Ishikawa (cell line): ENCODE measurements at regions not wholly inside any gene's neighbourhood (a gene's known extent, or its start where the extent isn't known, plus 50 kb on each side); places are given as distances from the start of the nearest gene placed in this dataset.
A peak's percentile ranks its signal among the peaks of the same experiment; 100 is the strongest.

Source experiments
- CEBPB ChIP-seq: IDR thresholded peaks from 2 replicates; pipeline ENCODE4 v1.6.1; 2012
- CREB1 ChIP-seq: IDR thresholded peaks from 2 replicates; pipeline ENCODE4 v1.6.1; 2012; ENCODE audit warnings: low read depth
- EGR1 ChIP-seq: IDR thresholded peaks from 2 replicates; pipeline ENCODE4 v1.6.1; 2012
- EP300 ChIP-seq: IDR thresholded peaks from 2 replicates; pipeline ENCODE4 v1.6.1; 2012; ENCODE audit warnings: borderline replicate concordance
- FOXM1 ChIP-seq: IDR thresholded peaks from 2 replicates; pipeline ENCODE4 v1.6.1; 2012; ENCODE audit warnings: low read depth, borderline replicate concordance
- NFIC ChIP-seq: IDR thresholded peaks from 2 replicates; pipeline ENCODE4 v1.6.1; 2012
- RAD21 ChIP-seq: IDR thresholded peaks from 2 replicates; pipeline ENCODE4 v1.6.1; 2012; ENCODE audit warnings: low read depth
- REST ChIP-seq: IDR thresholded peaks from 2 replicates; pipeline ENCODE4 v1.6.1; 2012; ENCODE audit warnings: low read depth, mild to moderate bottlenecking
- TAF1 ChIP-seq: IDR thresholded peaks from 2 replicates; pipeline ENCODE4 v1.6.1; 2012; ENCODE audit warnings: low read depth, mild to moderate bottlenecking
- TCF12 ChIP-seq: IDR thresholded peaks from 2 replicates; pipeline ENCODE4 v1.6.1; 2012; ENCODE audit warnings: low read depth
- TEAD4 ChIP-seq: IDR thresholded peaks from 2 replicates; pipeline ENCODE4 v1.6.1; 2012
- USF1 ChIP-seq: IDR thresholded peaks from 2 replicates; pipeline ENCODE4 v1.6.1; 2012
- YY1 ChIP-seq: IDR thresholded peaks from 2 replicates; pipeline ENCODE4 v1.6.1; 2012; ENCODE audit warnings: low read depth
- ZBTB7A ChIP-seq: IDR thresholded peaks from 2 replicates; pipeline ENCODE4 v1.6.1; 2012; ENCODE audit warnings: low read depth
- TF ChIP-seq, protein P1 (sequence below): IDR thresholded peaks from 2 replicates; pipeline ENCODE4 v1.6.1; 2012

- TF ChIP-seq RAD21 (no peak), USF1 (no peak), TEAD4 (no peak)
- TF ChIP-seq, protein P1, sequence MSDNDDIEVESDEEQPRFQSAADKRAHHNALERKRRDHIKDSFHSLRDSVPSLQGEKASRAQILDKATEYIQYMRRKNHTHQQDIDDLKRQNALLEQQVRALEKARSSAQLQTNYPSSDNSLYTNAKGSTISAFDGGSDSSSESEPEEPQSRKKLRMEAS: no peak
Measured at GRCh38 chr3:104672331-104672730, 694.4 kb upstream of the ALCAM start.

GRCh38 chr3:104673981-104674380 lies 692.7 kb upstream of the ALCAM start:
- TF ChIP-seq ZBTB7A (no peak), NFIC (no peak), EP300 (no peak), REST (no peak), TCF12 (no peak), EGR1 (no peak), TEAD4 (no peak), TAF1 (no peak), YY1 (no peak), USF1 (no peak), RAD21 (no peak), CREB1 (no peak), FOXM1 (no peak), CEBPB (no peak)
- TF ChIP-seq, protein P1: no peak

- no peak for TF ChIP-seq CEBPB
- TF ChIP-seq NFIC: peak; percentile 18; the same call in 1 of the 2 replicates
Measured at GRCh38 chr3:104676241-104676640, 690.5 kb upstream of the ALCAM start.

DNA sequence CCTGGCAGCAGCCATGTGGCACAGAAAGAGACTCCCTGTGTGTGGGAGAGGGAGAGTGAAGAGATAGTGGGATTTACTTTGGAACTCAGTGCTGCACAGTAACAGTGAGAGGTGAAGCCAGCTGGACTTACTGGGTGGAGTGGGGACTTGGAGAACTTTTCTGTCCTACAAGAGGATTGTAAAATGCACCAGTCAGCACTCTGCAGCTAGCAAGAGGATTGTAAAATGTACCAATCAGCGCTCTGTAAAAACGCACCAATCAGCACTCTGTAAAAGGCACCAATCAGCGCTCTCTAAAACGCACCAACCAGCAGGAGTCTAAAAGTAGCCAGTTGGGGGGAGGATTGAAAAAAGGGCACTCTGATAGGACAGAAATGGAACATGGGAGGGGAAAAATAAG lies 688.8 kb upstream of the ALCAM start:
- no peak for TF ChIP-seq EP300
- no peak for TF ChIP-seq USF1
- no peak for TF ChIP-seq ZBTB7A
- TF ChIP-seq EGR1: no peak
- TF ChIP-seq YY1: no peak
- TF ChIP-seq NFIC: no peak
- TF ChIP-seq, protein P1: no peak
- TF ChIP-seq CEBPB: no peak
- TF ChIP-seq TCF12: no peak
- no peak for TF ChIP-seq FOXM1
- TF ChIP-seq RAD21: no peak
- no peak for TF ChIP-seq TEAD4
- TF ChIP-seq TAF1: no peak
- no peak for TF ChIP-seq REST
- TF ChIP-seq CREB1: no peak

DNA sequence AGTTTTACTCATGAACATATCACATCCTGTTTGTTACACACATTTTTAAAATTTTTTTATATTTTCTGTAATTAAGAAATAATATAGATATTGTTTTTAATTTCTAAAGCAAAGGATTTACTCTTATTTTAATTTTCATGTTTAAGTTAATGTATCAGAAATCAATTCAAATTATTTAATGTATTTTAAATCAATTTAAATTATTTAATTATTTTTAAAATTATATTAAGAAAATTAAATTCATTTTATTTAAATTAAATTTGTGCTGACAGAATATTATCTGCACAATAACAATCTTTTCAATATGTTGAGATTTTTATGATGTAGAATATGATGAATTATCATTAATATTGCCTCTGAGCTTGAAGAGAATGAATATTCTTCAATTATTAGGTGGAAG lies 681.2 kb upstream of the ALCAM start:
- TF ChIP-seq NFIC: no peak
- TF ChIP-seq USF1: no peak
- TF ChIP-seq CREB1: no peak
- TF ChIP-seq FOXM1: no peak
- TF ChIP-seq RAD21: no peak
- no peak for TF ChIP-seq TEAD4
- TF ChIP-seq, protein P1: no peak
- TF ChIP-seq EP300: no peak
- no peak for TF ChIP-seq YY1
- no peak for TF ChIP-seq TCF12
- TF ChIP-seq ZBTB7A: no peak
- TF ChIP-seq EGR1: no peak
- no peak for TF ChIP-seq TAF1
- no peak for TF ChIP-seq CEBPB
- no peak for TF ChIP-seq REST
